GM12878 (cell line): ENCODE measurements at regions not wholly inside any gene's neighbourhood (a gene's known extent, or its start where the extent isn't known, plus 50 kb on each side); places are given as distances from the start of the nearest gene placed in this dataset.

Experiments
- EZH2 ChIP-seq: IDR thresholded peaks from 2 replicates; pipeline ENCODE4 v1.6.1; 2012; ENCODE audit warnings: low read depth, mild to moderate bottlenecking, control low read depth, inconsistent platforms, low read length, borderline replicate concordance; ENCODE audit not compliant: control insufficient read depth
- PAX8 ChIP-seq: fragments of 450-650 bp; IDR thresholded peaks from 2 replicates; pipeline ENCODE4 v1.6.1; 2017; ENCODE audit warnings: mild to moderate bottlenecking, moderate library complexity
- POLR2A ChIP-seq: IDR thresholded peaks from 2 replicates; pipeline ENCODE4 v1.6.1; 2011; ENCODE audit warnings: low read depth, mild to moderate bottlenecking, low read length
- TF ChIP-seq, protein P1 (sequence below), 3 experiments: IDR thresholded peaks in 2 of 3; conservative IDR thresholded peaks in 1 of 3; 2 replicates each; pipeline ENCODE4 v1.5.1; 2011; ENCODE audit warnings: low read depth in 3 of 3, low read length in 3 of 3, mild to moderate bottlenecking in 3 of 3, control low read depth in 2 of 3, moderate library complexity in 2 of 3, inconsistent platforms in 1 of 3, mixed read lengths in 1 of 3; ENCODE audit not compliant: control insufficient read depth in 2 of 3, insufficient read depth in 1 of 3; ENCODE audit errors: extremely low read depth in 1 of 3

DNA sequence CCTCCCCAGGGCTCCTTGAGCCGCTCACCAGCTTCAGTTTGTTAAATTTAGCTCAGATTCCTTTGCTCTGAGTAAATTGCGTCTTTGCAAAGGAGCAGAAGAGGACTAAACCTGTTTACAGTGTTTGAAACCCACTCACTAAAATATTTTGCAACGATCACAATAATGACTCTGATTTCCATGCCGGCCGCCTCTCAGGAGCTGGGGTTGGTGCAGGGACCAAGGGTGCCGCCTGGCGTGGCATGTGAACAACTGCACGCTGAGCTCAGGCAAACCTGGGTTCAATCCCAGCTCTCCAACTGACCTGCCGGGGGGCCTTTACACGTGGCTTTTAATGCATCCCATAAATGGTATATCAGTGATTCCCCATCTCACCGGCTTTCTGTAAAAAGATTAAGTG is 68.7 kb upstream of the CACNA1A start:
- TF ChIP-seq POLR2A (no peak), EZH2 (no peak), PAX8 (no peak)
- TF ChIP-seq, protein P1, sequence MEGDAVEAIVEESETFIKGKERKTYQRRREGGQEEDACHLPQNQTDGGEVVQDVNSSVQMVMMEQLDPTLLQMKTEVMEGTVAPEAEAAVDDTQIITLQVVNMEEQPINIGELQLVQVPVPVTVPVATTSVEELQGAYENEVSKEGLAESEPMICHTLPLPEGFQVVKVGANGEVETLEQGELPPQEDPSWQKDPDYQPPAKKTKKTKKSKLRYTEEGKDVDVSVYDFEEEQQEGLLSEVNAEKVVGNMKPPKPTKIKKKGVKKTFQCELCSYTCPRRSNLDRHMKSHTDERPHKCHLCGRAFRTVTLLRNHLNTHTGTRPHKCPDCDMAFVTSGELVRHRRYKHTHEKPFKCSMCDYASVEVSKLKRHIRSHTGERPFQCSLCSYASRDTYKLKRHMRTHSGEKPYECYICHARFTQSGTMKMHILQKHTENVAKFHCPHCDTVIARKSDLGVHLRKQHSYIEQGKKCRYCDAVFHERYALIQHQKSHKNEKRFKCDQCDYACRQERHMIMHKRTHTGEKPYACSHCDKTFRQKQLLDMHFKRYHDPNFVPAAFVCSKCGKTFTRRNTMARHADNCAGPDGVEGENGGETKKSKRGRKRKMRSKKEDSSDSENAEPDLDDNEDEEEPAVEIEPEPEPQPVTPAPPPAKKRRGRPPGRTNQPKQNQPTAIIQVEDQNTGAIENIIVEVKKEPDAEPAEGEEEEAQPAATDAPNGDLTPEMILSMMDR (IDR thresholded peaks at IDR 0.05 in 2 of 3, conservative IDR thresholded peaks at IDR 0.05 in 1 of 3; ENCODE audit: control insufficient read depth in 2 of 3, extremely low read depth in 1 of 3, insufficient read depth in 1 of 3, low read depth in 3 of 3, low read length in 3 of 3): 0 out of 6 replicates have a peak, but pooled peaks of 1 of the 3 experiments have one; percentile 9
